Ascending aorta (tissue), 2 donors: ENCODE measurements at regions not wholly inside any gene's neighbourhood (a gene's known extent, or its start where the extent isn't known, plus 50 kb on each side); places are given as distances from the start of the nearest gene placed in this dataset.

ENCODE experiments used
- DNase-seq, 2 donors: peaks; one replicate each; pipeline ENCODE4 v3.0.0-alpha.2; 2019; ENCODE audit warnings: low spot score in 2 of 2
- H3K27ac ChIP-seq, 2 donors: fragments of 200-600 bp; sonication (generic); one replicate each; pipeline ENCODE4 v1.5.1; 2016 to 2017; ENCODE audit warnings: mild to moderate bottlenecking in 1 of 2
- H3K27me3 ChIP-seq: fragments of 200-600 bp; sonication (generic); one replicate; pipeline ENCODE4 v1.5.1; 2017
- H3K36me3 ChIP-seq, 2 donors: fragments of 200-600 bp; sonication (generic); one replicate each; pipeline ENCODE4 v1.5.1; 2016
- H3K4me1 ChIP-seq, 2 donors: fragments of 200-600 bp; sonication (generic); one replicate each; pipeline ENCODE4 v1.5.1; 2016 to 2017; ENCODE audit warnings: mild to moderate bottlenecking in 1 of 2
- H3K4me3 ChIP-seq, 2 donors: fragments of 200-600 bp; sonication (generic); one replicate each; pipeline ENCODE4 v1.5.1; 2016 to 2017; ENCODE audit warnings: mild to moderate bottlenecking in 1 of 2
- H3K9me3 ChIP-seq, 2 donors: fragments of 200-600 bp; sonication (generic); one replicate each; pipeline ENCODE4 v1.5.1; 2016
- CTCF ChIP-seq, 3 experiments: fragments of 200-600 bp in 2 of 3; fragments of 450-650 bp in 1 of 3; sonication (generic) in 2 of 3; IDR thresholded peaks; one replicate each; pipeline ENCODE4 v1.5.1; 2016 to 2019; ENCODE audit warnings: antibody characterized with exemption in 3 of 3, mild to moderate bottlenecking in 1 of 3, moderate library complexity in 1 of 3
- intact Hi-C: fragments of 100-400 bp; cut with DNase I; formaldehyde crosslinking; loops from one replicate; pipeline ENCODE4 v1.15.1; 2023

- no peaks in the 10 kb centered on the region for H3K36me3 ChIP-seq
- intact Hi-C loops = no loop called here
- no peak overlapping the region for H3K27ac ChIP-seq
Measured at GRCh38 chr12:13372386-13372785, 175.9 kb downstream of the EMP1 start.

GRCh38 chr12:13371797-13372196, 175.3 kb downstream of the EMP1 start:
- Histone ChIP-seq H3K36me3 (no peaks in the 10 kb centered on the region), H3K4me1 (no peaks in the 10 kb centered on the region), H3K27me3 (no peaks in the 10 kb centered on the region), H3K27ac (no peak overlapping the region), H3K4me3 (no peak overlapping the region), H3K9me3 (no peaks in the 10 kb centered on the region)
- no peak for DNase-seq
- intact Hi-C loops = no loop called here
- TF ChIP-seq CTCF (IDR thresholded peaks at IDR 0.05) = no peak

More at GRCh38 chr12:13372386-13372785, 175.9 kb downstream of the EMP1 start:
- Histone ChIP-seq H3K4me3 (no peak overlapping the region), H3K9me3 (no peaks in the 10 kb centered on the region), H3K27me3 (no peaks in the 10 kb centered on the region), H3K4me1 (no peaks in the 10 kb centered on the region)
- no peak for TF ChIP-seq CTCF (IDR thresholded peaks at IDR 0.05)
- DNase-seq = no peak

GRCh38 chr12:13371367-13371766, 174.8 kb downstream of the EMP1 start:
- Histone ChIP-seq H3K27ac (no peak overlapping the region), H3K36me3 (no peaks in the 10 kb centered on the region), H3K4me1 (no peaks in the 10 kb centered on the region), H3K9me3 (no peaks in the 10 kb centered on the region), H3K27me3 (no peaks in the 10 kb centered on the region), H3K4me3 (no peak overlapping the region)
- intact Hi-C loops = no loop called here
- DNase-seq = no peak
- no peak for TF ChIP-seq CTCF (IDR thresholded peaks at IDR 0.05)

DNA sequence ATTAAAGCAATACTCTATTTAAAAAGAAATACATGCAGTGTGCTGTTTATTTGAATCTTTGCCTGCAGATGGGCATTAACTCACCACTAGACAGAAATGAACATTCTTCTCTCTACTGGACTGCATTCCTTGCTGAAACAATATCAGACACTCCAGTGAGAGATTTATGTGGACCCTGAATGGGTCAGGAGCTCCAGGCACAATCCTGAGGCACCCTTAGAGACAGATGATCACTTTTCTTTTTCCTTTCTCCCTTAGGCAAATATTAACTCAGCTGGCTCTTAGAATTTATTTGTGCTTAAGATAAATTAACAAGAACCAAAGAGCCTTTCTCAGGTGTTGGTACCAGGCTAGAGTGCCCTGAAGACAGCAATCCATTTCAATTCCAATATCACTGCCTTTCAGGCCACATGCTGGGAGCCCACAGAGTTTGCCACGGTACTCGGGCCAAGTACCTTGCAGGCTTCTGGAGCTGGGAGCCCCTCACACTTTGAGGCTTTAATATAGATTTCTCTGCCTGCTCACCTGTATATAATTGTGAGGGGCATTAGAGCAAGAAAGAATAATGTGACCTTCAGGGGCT, 173.0 kb downstream of the EMP1 start:
- no peaks in the 10 kb centered on the region for H3K36me3 ChIP-seq
- no peak for TF ChIP-seq CTCF (IDR thresholded peaks at IDR 0.05)
- no peaks in the 10 kb centered on the region for H3K27me3 ChIP-seq
- no peak for DNase-seq
- intact Hi-C loops = no loop called here
- no peak overlapping the region for H3K4me3 ChIP-seq
- no peaks in the 10 kb centered on the region for H3K4me1 ChIP-seq
- H3K27ac ChIP-seq = no peak overlapping the region
- no peaks in the 10 kb centered on the region for H3K9me3 ChIP-seq

DNA sequence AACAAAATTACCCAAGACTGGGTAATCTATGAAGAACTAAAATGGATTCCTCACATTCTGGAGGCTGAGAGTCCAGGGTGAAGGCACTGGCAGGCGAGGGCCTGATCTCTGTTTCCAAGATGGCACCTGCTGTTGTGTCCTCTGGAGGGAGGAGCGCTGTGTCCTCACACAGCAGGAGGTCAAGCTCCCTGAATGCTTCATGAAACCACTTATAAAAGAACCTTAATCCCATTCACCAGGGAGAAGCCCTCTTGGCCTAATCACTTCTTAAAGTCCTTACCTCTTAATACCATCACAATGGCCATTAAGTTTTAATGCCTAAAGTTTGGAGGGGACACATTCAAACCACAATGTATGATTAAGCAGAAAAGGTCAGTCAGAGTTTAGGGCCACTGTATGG, 172.4 kb downstream of the EMP1 start:
- intact Hi-C loops = no loop called here
- no peaks in the 10 kb centered on the region for H3K4me1 ChIP-seq
- H3K36me3 ChIP-seq = no peaks in the 10 kb centered on the region
- no peak overlapping the region for H3K27ac ChIP-seq
- H3K4me3 ChIP-seq = no peak overlapping the region
- no peaks in the 10 kb centered on the region for H3K27me3 ChIP-seq
- no peaks in the 10 kb centered on the region for H3K9me3 ChIP-seq
- DNase-seq = no peak
- TF ChIP-seq CTCF (IDR thresholded peaks at IDR 0.05) = no peak

DNA sequence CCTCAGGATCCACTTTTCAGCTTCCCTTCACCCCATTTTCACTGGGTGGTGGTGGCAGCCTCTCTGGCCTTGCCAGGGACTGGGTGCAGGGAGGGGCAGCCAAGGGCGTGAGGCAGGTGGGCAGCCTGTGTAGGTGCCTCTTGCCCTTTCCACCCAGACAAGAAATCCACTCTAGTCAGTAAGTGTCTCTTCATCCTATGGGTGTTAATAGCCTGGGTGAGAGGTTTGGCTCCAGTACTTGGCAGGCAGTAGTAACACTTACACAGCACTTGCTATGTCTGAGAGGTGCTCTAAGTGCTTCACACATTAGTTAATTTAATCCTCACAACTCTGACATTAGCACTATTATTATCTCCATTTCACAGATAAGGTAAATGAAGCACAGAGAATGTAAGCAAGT, 171.9 kb downstream of the EMP1 start:
- intact Hi-C loops = no loop called here
- TF ChIP-seq CTCF (IDR thresholded peaks at IDR 0.05) = no peak

More for the DNA sequence above, 171.9 kb downstream of the EMP1 start:
- Histone ChIP-seq H3K27me3 (no peaks in the 10 kb centered on the region), H3K27ac (no peak overlapping the region), H3K4me1 (no peaks in the 10 kb centered on the region), H3K4me3 (no peak overlapping the region), H3K9me3 (no peaks in the 10 kb centered on the region), H3K36me3 (no peaks in the 10 kb centered on the region)
- no peak for DNase-seq
